NCI-H1694 treated with DMSO at 0.1 percent for 48 hours (cell line): ENCODE measurements at regions not wholly inside any gene's neighbourhood (a gene's known extent, or its start where the extent isn't known, plus 50 kb on each side); places are given as distances from the start of the nearest gene placed in this dataset.

Experiments used
- DNase-seq: peaks from one replicate; lab custom pipeline; 2025; lab: John Stamatoyannopoulos, UW

GRCh38 chr11:103530257-103530656 lies 421.0 kb downstream of the DYNC2H1 start:
- DNase-seq, result no peak

- no peak for DNase-seq
Measured at GRCh38 chr11:103532133-103532788, 423.0 kb downstream of the DYNC2H1 start.

GRCh38 chr11:103534191-103534590 lies 425.0 kb downstream of the DYNC2H1 start:
- DNase-seq, result no peak

DNA sequence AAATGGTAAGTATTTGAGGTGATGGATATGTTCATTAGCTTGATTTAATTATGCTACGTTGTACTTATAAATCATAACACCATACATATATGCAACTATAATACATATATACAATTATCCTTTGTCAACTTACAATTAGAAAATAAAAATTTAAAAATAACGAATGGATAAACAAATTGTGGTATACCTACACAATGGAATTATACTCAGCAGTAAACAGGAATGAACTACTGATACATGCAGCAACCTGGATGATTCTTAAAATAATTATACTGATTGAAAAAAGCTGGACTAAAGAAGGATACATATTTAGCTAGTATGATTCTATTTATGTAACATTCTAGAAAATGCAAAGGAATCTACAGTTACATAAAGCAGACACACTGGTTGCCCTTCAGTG lies 425.7 kb downstream of the DYNC2H1 start:
- no peak for DNase-seq

GRCh38 chr11:103536335-103536722 lies 427.1 kb downstream of the DYNC2H1 start:
- DNase-seq, result no peak

GRCh38 chr11:103537904-103538502 lies 428.8 kb downstream of the DYNC2H1 start:
- no peak for DNase-seq

DNA sequence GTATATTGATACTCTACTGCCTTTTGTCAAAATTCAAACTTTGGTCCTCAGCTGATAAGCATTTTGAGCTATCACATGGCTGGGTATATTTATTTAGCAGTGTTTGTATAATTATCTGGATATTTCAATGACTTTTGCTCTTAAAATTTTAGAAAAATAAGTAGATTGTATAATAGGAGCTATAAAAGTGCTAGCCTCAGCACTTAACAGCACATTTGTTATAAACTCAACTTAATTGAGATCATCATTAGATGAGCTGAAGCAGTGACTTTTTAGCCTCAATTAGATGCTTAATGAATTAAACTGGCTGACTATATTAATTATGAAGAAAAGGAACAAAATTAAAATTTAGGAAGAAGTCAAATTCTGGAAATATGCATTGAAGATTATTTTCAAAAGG lies 429.9 kb downstream of the DYNC2H1 start:
- no peak for DNase-seq

- no peak for DNase-seq
Measured at GRCh38 chr11:103541186-103541795, 432.1 kb downstream of the DYNC2H1 start.

GRCh38 chr11:103542851-103543250 lies 433.6 kb downstream of the DYNC2H1 start:
- DNase-seq, result no peak

DNA sequence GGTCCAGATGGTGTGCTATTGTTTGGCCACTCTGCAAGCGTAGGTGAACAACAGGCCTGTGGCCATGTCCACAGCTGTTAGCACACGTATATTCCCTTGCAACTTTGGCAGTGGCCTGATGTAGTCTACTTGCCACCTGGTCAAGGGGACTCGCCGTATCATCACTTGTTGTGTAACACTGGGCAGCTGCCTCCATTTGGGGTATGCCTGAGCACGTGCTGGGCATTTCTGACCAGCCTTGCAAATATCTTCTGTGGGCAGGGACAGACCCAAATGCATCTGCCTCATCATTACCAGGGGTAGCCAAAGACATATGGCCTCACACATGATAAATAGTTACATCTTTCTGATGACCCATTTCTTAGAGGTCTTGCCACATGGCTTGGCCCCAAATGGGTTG lies 434.2 kb downstream of the DYNC2H1 start:
- DNase-seq, result no peak

- DNase-seq, result no peak
Measured at GRCh38 chr11:103544874-103545273, 435.6 kb downstream of the DYNC2H1 start.

DNA sequence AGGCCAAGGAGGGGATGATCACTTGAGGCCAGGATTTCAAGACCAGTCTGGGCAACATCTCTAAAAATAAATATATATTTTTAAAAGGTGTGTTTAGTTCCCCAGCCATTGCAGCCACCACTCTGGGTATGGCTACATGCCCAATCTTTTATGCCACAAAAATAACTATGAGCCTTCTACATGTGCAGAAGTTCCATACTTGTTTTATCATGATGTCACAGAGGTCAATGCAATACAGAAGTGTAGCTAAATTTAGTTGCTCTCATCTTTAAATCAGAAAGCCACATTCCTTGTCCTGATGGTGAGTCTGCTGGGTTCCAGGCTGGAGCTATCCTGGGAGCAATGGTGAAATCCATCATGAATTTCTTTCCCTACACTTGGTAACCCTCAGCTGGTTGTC lies 436.3 kb downstream of the DYNC2H1 start:
- DNase-seq, result no peak

GRCh38 chr11:103546236-103546635 lies 437.0 kb downstream of the DYNC2H1 start:
- DNase-seq, result no peak

DNA sequence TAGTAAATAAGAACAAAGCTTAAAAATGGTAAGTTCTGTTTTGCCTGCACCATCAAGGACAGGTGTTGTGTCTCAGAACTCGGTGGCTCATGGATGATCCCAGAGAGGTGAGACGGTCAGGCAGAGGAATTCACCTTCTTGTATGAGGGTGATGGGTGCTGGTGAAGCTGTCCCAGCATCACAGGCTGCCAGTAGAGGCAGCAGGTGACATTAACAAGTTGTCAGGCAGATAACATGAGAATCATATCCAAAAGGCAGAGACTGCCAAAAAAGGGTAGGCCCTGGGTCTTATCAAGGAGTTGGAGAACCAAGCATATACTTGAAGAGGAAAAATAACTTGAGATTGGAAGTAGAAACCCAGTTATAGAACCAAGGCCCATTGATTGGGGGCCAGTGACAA lies 437.8 kb downstream of the DYNC2H1 start:
- no peak for DNase-seq

GRCh38 chr11:103547691-103548090 lies 438.5 kb downstream of the DYNC2H1 start:
- no peak for DNase-seq

DNA sequence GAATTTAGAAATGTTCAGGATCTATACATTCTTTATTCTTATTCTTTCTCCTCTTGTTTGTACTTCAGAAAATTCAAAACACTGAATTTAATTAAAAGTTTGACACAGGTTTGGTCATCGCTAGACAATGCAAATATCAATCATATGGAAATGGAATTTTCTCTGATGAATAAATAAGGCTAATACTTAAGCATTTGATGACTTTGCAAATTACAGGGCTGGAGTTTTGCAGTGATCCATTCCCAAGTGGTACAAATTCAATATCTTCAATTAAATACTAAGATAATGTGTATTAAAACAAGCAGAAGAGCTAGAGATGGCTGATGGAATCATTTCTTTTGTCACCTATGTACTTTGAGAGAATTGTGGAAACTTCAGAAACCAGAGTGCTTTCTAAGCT lies 439.6 kb downstream of the DYNC2H1 start:
- DNase-seq, result no peak

DNA sequence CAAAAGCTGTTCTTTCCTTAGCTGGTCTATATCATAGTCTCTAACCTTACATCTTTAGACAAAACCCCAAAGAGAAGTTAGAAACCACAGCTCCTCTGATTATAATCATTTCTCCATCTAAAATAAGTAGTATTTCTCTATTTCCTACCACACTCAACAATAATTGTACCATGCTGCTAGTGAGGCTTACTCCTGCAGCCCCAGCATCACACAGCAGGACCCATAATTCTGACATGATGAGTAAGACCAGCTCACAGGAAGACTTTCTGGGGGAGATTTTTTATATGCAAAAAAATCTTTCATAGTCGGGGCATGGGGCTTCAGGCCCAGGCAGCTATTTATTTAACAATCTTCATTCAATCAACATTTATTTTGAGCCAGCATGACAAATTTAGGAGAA lies 441.6 kb downstream of the DYNC2H1 start:
- DNase-seq, result no peak

GRCh38 chr11:103552086-103552485 lies 442.9 kb downstream of the DYNC2H1 start:
- DNase-seq, result no peak

GRCh38 chr11:103556171-103556570 lies 446.9 kb downstream of the DYNC2H1 start:
- no peak for DNase-seq

DNA sequence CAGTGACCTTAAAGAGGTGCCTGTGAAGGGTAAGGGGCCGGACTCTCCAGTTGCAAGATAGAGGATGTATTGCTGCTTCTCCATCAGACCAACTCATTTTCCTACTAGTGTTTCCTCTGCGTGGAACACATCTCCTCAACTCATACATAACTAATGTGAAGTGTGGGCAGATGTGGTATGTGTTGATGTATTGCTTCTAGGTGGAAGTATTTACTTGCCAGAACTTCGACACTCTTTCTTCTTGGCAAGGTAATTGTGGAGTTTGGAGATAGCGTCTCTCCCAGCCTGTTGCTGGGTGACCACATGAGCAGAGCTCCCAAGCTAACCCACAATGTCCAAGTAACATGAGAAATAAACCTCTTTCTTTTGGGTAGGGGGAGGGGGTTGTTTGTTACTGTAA lies 456.9 kb downstream of the DYNC2H1 start:
- no peak for DNase-seq

DNA sequence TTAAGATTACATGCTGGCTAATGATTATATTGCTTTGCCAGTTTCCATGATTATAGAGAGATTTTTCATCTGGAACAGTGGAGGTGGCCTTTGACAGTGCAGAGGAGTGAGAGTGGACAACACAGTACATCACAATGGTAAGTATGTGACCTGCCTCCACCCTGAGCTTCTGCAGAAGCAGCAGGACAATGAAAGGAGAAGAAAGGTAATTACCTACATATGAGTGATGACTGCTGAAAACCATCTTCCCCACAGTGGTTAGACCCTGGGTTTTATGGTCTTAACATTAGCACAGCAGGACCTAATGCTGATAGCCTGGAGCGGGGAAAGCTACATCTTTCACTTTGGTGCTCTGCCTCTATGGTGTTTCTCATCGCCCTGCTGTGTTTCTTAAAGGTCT lies 454.7 kb upstream of the DDI1 start:
- DNase-seq, result no peak

DNA sequence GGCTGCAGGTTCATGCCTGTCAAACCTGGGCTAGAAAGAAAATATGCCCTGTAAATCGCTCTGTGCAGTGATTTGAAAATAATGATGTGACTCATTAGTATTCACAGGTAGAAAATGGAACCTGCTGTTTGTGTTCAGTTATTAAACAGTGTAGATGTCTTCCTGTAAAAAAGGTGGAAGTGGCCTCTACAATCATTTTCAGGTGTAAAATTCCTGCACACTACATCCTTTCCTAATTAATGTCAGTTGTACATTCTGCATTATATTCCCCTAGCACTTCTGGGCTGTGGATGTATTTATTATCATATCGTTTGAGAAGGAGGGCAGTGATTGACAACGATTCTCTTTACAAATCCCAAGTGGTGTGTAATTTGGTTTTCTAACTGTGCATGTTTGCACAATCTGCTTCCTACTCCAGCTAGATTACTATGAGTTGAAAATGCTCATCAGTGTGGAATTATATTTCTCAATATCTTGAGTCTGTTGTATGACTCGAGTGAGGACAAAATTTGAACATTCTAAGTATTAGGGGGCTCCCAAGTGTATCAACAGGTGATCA lies 454.0 kb upstream of the DDI1 start:
- DNase-seq, result no peak

DNA sequence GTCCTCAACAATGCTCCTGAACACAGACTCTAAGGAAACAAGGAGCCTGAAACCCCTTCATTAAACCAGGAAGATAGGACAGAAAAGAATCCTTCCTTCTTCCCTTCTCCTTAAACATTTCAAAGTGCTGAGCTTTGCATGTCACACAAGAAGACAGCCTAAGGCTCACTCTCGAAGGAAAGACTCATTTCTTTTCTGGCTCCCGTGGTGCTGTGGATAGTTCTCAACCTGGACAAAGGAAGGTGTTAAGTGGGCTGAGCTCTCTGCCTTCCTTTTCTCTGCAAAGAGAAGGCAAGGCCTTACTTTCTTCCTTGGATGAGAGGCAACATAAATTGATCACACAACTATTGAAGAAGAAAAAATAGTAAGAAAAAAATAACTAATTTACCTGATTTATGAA lies 452.4 kb upstream of the DDI1 start:
- no peak for DNase-seq
